ENCODE measurements at regions not wholly inside any gene's neighbourhood (a gene's known extent, or its start where the extent isn't known, plus 50 kb on each side); places are given as distances from the start of the nearest gene placed in this dataset.

GRCh38 chr5:118043531-118043930, 944.8 kb downstream of the DTWD2 start:
- TF ChIP-seq KDM1A (IDR thresholded peaks at IDR 0.05; ENCODE audit: low read depth) (no peak), KDM5A (IDR thresholded peaks at IDR 0.05) (no peak), CBX8 (IDR thresholded peaks at IDR 0.05) (no peak), FOSB (CRISPR knock-in tag; IDR thresholded peaks at IDR 0.05) (no peak), HOXB13 (CRISPR knock-in tag; IDR thresholded peaks at IDR 0.05; ENCODE audit: low read depth) (no peak), BHLHE40 (IDR thresholded peaks at IDR 0.05; ENCODE audit: low read depth, low read length) (no peak), CHD2 (IDR thresholded peaks at IDR 0.05; ENCODE audit: low read length, partially characterized antibody) (no peak), MAX (IDR thresholded peaks at IDR 0.05) (no peak), RNF2 (IDR thresholded peaks at IDR 0.05; ENCODE audit: borderline replicate concordance, low read depth) (no peak), MAZ (IDR thresholded peaks at IDR 0.05; ENCODE audit: borderline replicate concordance, low read depth, low read length) (no peak), PHF8 (IDR thresholded peaks at IDR 0.05; ENCODE audit: borderline replicate concordance, low read depth) (no peak), RCOR1 (IDR thresholded peaks at IDR 0.05; ENCODE audit: low read depth, low read length) (no peak), MYC (IDR thresholded peaks at IDR 0.05; ENCODE audit: borderline replicate concordance, low read length) (no peak), NPAS2 (CRISPR knock-in tag; IDR thresholded peaks at IDR 0.05; ENCODE audit: borderline replicate concordance) (no peak), RAD21 (conservative IDR thresholded peaks at IDR 0.05 in 1 of 2, IDR thresholded peaks at IDR 0.05 in 1 of 2) (no peak), CBX2 (IDR thresholded peaks at IDR 0.05; ENCODE audit: borderline replicate concordance, low read depth) (no peak), ZSCAN20 (CRISPR knock-in tag; IDR thresholded peaks at IDR 0.05) (no peak), FOSL2 (IDR thresholded peaks at IDR 0.05) (no peak), FOSL2 (CRISPR knock-in tag; IDR thresholded peaks at IDR 0.05) (no peak)
- TF ChIP-seq, protein P1, sequence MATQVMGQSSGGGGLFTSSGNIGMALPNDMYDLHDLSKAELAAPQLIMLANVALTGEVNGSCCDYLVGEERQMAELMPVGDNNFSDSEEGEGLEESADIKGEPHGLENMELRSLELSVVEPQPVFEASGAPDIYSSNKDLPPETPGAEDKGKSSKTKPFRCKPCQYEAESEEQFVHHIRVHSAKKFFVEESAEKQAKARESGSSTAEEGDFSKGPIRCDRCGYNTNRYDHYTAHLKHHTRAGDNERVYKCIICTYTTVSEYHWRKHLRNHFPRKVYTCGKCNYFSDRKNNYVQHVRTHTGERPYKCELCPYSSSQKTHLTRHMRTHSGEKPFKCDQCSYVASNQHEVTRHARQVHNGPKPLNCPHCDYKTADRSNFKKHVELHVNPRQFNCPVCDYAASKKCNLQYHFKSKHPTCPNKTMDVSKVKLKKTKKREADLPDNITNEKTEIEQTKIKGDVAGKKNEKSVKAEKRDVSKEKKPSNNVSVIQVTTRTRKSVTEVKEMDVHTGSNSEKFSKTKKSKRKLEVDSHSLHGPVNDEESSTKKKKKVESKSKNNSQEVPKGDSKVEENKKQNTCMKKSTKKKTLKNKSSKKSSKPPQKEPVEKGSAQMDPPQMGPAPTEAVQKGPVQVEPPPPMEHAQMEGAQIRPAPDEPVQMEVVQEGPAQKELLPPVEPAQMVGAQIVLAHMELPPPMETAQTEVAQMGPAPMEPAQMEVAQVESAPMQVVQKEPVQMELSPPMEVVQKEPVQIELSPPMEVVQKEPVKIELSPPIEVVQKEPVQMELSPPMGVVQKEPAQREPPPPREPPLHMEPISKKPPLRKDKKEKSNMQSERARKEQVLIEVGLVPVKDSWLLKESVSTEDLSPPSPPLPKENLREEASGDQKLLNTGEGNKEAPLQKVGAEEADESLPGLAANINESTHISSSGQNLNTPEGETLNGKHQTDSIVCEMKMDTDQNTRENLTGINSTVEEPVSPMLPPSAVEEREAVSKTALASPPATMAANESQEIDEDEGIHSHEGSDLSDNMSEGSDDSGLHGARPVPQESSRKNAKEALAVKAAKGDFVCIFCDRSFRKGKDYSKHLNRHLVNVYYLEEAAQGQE (IDR thresholded peaks at IDR 0.05) = no peak
- no peak overlapping the region for H3K4me3 ChIP-seq
- POLR2A ChIA-PET = no interaction called here
- H3K4me1 ChIP-seq = no peaks in the 10 kb centered on the region
- H3K27ac ChIP-seq = no peak overlapping the region
- H3K4me2 ChIP-seq = no peak overlapping the region
- no peak for DNase-seq (ENCODE audit: low read depth in 1 of 2, low spot score in 1 of 2)
- ATAC-seq = no peak
- CTCF ChIA-PET = no interaction called here
- H3K9me3 ChIP-seq = no peaks in the 10 kb centered on the region
- no peak for FAIRE-seq

DNA sequence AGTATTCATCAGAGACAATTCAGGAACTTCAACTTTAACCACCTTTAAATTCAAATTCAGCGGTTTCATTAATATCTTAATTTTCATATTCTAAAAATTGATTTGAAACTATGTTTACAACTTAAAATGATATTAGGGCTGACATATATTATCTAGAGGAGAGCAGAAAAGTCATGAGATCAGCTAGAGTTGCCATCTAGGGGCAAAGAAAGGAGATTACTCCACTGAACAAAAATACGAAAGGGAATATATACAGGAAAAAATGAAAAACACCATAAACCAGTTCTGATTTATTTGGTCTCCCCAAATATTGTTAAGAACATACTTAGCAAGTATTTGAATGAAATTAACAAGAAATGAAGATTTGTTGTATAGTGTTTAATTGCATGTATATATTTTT, 946.3 kb downstream of the DTWD2 start:
- no peak overlapping the region for H3K4me3 ChIP-seq
- CTCF ChIA-PET = no interaction called here
- POLR2A ChIA-PET = no interaction called here
- no peak for TF ChIP-seq TFCP2L1 (CRISPR knock-in tag; IDR thresholded peaks at IDR 0.05)
- no peak for TF ChIP-seq CHD2 (IDR thresholded peaks at IDR 0.05; ENCODE audit: low read length, partially characterized antibody)
- no peak for TF ChIP-seq RCOR1 (IDR thresholded peaks at IDR 0.05; ENCODE audit: low read depth, low read length)
- H3K4me1 ChIP-seq = no peaks in the 10 kb centered on the region
- no peak overlapping the region for H3K27ac ChIP-seq
- DNase-seq (ENCODE audit: low read depth in 1 of 2, low spot score in 1 of 2) = no peak
- ATAC-seq = no peak
- H3K4me2 ChIP-seq = no peak overlapping the region
- no peaks in the 10 kb centered on the region for H3K9me3 ChIP-seq
- WGBS (ENCODE audit: missing lambda C conversion rate) = 17% methylated on average over 2 of the region's 2 CpGs
- no peak for FAIRE-seq

DNA sequence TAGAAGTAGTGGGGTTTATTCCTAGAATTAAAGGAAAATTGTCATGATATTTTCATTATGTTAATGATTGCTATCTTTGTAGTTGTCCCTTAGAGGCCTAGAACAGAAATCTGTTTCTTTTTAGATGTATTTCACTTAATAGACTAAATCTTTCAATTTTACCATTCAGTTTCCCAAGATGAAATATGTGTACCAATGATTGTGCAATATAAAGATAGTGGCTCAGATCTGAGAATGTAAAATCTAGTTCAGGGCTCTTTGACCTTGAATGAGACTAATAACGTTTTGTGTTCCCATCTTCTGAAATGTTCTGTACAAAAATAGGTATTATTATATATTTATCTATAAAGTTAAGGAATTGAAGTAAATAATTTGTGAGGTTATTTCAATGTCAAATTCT, 947.9 kb downstream of the DTWD2 start:
- H3K4me1 ChIP-seq = no peaks in the 10 kb centered on the region
- CTCF ChIA-PET = no interaction called here
- H3K4me2 ChIP-seq = no peak overlapping the region
- no peak overlapping the region for H3K27ac ChIP-seq
- H3K9me3 ChIP-seq = no peaks in the 10 kb centered on the region
- FAIRE-seq (no peak), ATAC-seq (no peak), DNase-seq (ENCODE audit: low read depth in 1 of 2, low spot score in 1 of 2) (no peak)
- H3K4me3 ChIP-seq = no peak overlapping the region
- POLR2A ChIA-PET = no interaction called here
- WGBS (ENCODE audit: missing lambda C conversion rate) = 0% methylated on average over 1 of the region's 1 CpG
- no peak for TF ChIP-seq CBX8 (IDR thresholded peaks at IDR 0.05)
- no peak for TF ChIP-seq NR3C1 (IDR thresholded peaks at IDR 0.05)
- TF ChIP-seq SREBF2 (IDR thresholded peaks at IDR 0.05) = no peak
- TF ChIP-seq KDM1A (IDR thresholded peaks at IDR 0.05; ENCODE audit: low read depth) = no peak
- no peak for TF ChIP-seq CHD4 (IDR thresholded peaks at IDR 0.05; ENCODE audit: borderline replicate concordance)
- no peak for TF ChIP-seq CEBPB (IDR thresholded peaks at IDR 0.05)
- TF ChIP-seq, protein P2, sequence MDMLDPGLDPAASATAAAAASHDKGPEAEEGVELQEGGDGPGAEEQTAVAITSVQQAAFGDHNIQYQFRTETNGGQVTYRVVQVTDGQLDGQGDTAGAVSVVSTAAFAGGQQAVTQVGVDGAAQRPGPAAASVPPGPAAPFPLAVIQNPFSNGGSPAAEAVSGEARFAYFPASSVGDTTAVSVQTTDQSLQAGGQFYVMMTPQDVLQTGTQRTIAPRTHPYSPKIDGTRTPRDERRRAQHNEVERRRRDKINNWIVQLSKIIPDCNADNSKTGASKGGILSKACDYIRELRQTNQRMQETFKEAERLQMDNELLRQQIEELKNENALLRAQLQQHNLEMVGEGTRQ (IDR thresholded peaks at IDR 0.05) = no peak
- no peak for TF ChIP-seq JUNB (IDR thresholded peaks at IDR 0.05)
- TF ChIP-seq ZC3H11A (IDR thresholded peaks at IDR 0.05) = no peak
- no peak for TF ChIP-seq ZFP36 (IDR thresholded peaks at IDR 0.05; ENCODE audit: borderline replicate concordance, partially characterized antibody)
- no peak for TF ChIP-seq TFCP2L1 (CRISPR knock-in tag; IDR thresholded peaks at IDR 0.05)
- TF ChIP-seq, protein P3, sequence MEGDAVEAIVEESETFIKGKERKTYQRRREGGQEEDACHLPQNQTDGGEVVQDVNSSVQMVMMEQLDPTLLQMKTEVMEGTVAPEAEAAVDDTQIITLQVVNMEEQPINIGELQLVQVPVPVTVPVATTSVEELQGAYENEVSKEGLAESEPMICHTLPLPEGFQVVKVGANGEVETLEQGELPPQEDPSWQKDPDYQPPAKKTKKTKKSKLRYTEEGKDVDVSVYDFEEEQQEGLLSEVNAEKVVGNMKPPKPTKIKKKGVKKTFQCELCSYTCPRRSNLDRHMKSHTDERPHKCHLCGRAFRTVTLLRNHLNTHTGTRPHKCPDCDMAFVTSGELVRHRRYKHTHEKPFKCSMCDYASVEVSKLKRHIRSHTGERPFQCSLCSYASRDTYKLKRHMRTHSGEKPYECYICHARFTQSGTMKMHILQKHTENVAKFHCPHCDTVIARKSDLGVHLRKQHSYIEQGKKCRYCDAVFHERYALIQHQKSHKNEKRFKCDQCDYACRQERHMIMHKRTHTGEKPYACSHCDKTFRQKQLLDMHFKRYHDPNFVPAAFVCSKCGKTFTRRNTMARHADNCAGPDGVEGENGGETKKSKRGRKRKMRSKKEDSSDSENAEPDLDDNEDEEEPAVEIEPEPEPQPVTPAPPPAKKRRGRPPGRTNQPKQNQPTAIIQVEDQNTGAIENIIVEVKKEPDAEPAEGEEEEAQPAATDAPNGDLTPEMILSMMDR (IDR thresholded peaks at IDR 0.05) = no peak
- no peak for TF ChIP-seq POLR2A (IDR thresholded peaks at IDR 0.05; ENCODE audit: low read length)
- TF ChIP-seq MAX (IDR thresholded peaks at IDR 0.05) = no peak
- TF ChIP-seq EHF (CRISPR knock-in tag; IDR thresholded peaks at IDR 0.05) = no peak
